ENCODE measurements at regions not wholly inside any gene's neighbourhood (a gene's known extent, or its start where the extent isn't known, plus 50 kb on each side); places are given as distances from the start of the nearest gene placed in this dataset.

- TF ChIP-seq CTCF (IDR thresholded peaks at IDR 0.05) = no peak
- TF ChIP-seq ZFX (IDR thresholded peaks at IDR 0.05; ENCODE audit: borderline replicate concordance) = no peak
Observed at GRCh38 chr4:127237581-127237980, 395.2 kb upstream of the INTU start.

Measured in 22Rv1 (cell line).